Amygdala (tissue), 56 donors: ENCODE measurements at regions not wholly inside any gene's neighbourhood (a gene's known extent, or its start where the extent isn't known, plus 50 kb on each side); places are given as distances from the start of the nearest gene placed in this dataset.

ENCODE experiments used
- DNase-seq, 56 donors: peaks; one replicate each; lab custom pipeline; 2025; lab: John Stamatoyannopoulos, UW

- no peak for DNase-seq
Observed at GRCh38 chr7:130975731-130976130, 241.7 kb upstream of the KLF14 start.

- DNase-seq, result no peak
Observed at GRCh38 chr7:130982160-130982638, 248.2 kb upstream of the KLF14 start.

GRCh38 chr7:130982651-130983050 lies 248.6 kb upstream of the KLF14 start:
- no peak for DNase-seq

- no peak for DNase-seq
Observed at GRCh38 chr7:130985361-130985760, 251.4 kb upstream of the KLF14 start.

- DNase-seq, result peak in 1 of 56 donors; percentile 26
Observed at GRCh38 chr7:130986261-130986690, 252.3 kb upstream of the KLF14 start.

GRCh38 chr7:130987092-130987491 lies 253.1 kb upstream of the KLF14 start:
- no peak for DNase-seq

- DNase-seq, result no peak
Observed at GRCh38 chr7:130988443-130988842, 254.4 kb upstream of the KLF14 start.

- no peak for DNase-seq
Observed at GRCh38 chr7:130989101-130989795, 255.2 kb upstream of the KLF14 start.

- DNase-seq, result no peak
Observed at GRCh38 chr7:130990178-130990832, 256.3 kb upstream of the KLF14 start.

- DNase-seq, result no peak
Observed at GRCh38 chr7:130993671-130994365, 259.8 kb upstream of the KLF14 start.

GRCh38 chr7:130994378-130995115 lies 260.5 kb upstream of the KLF14 start:
- peak in 35 of 56 donors; percentile 10 to 67 (median 39) for DNase-seq

GRCh38 chr7:130995252-130996081 lies 261.5 kb upstream of the KLF14 start:
- DNase-seq, result no peak

GRCh38 chr7:130996205-130996832 lies 262.3 kb upstream of the KLF14 start:
- DNase-seq, result no peak

GRCh38 chr7:130996833-130997231 lies 262.8 kb upstream of the KLF14 start:
- DNase-seq, result peak in 3 of 56 donors; percentile 17 to 35 (median 33)

- DNase-seq, result no peak
Observed at GRCh38 chr7:130998993-130999602, 265.1 kb upstream of the KLF14 start.

- no peak for DNase-seq
Observed at GRCh38 chr7:130999926-131000325, 265.9 kb upstream of the KLF14 start.

GRCh38 chr7:131000389-131000788 lies 266.4 kb upstream of the KLF14 start:
- no peak for DNase-seq

GRCh38 chr7:131000873-131001272 lies 266.9 kb upstream of the KLF14 start:
- DNase-seq, result no peak

GRCh38 chr7:131002600-131002999 lies 268.6 kb upstream of the KLF14 start:
- no peak for DNase-seq
